Hepatocyte (in vitro differentiated cells): ENCODE measurements at regions not wholly inside any gene's neighbourhood (a gene's known extent, or its start where the extent isn't known, plus 50 kb on each side); places are given as distances from the start of the nearest gene placed in this dataset.

Experiments used
- DNase-seq: peaks from one replicate; pipeline ENCODE4 v3.0.0-alpha.2; 2016; ENCODE audit warnings: low spot score
- H2AFZ ChIP-seq: fragments of 200-600 bp; sonication (generic); 2 replicates; pipeline ENCODE4 v1.6.0; 2016; ENCODE audit warnings: antibody characterized with exemption, mild to moderate bottlenecking
- H3K27ac ChIP-seq: fragments of 200-600 bp; sonication (generic); 2 replicates; pipeline ENCODE4 v1.5.1; 2016; ENCODE audit warnings: mild to moderate bottlenecking
- H3K27me3 ChIP-seq: fragments of 200-600 bp; sonication (generic); 2 replicates; pipeline ENCODE4 v1.6.1; 2016
- H3K36me3 ChIP-seq: fragments of 200-600 bp; sonication (generic); replicated peaks from 2 replicates; pipeline ENCODE4 v1.5.1; 2016; ENCODE audit warnings: low read depth; ENCODE audit not compliant: insufficient read depth
- H3K4me1 ChIP-seq: fragments of 200-600 bp; sonication (generic); 2 replicates; pipeline ENCODE4 v1.5.1; 2016; ENCODE audit warnings: mild to moderate bottlenecking, moderate library complexity; ENCODE audit not compliant: insufficient read depth
- H3K4me2 ChIP-seq: fragments of 200-600 bp; sonication (generic); 2 replicates; pipeline ENCODE4 v1.6.0; 2016
- H3K4me3 ChIP-seq: fragments of 200-600 bp; sonication (generic); 2 replicates; pipeline ENCODE4 v1.5.1; 2016; ENCODE audit warnings: mild to moderate bottlenecking
- H3K79me2 ChIP-seq: fragments of 200-600 bp; sonication (generic); 2 replicates; pipeline ENCODE4 v1.6.0; 2017; ENCODE audit warnings: mild to moderate bottlenecking
- H3K9me2 ChIP-seq: fragments of 200-600 bp; sonication (generic); replicated peaks from 2 replicates; pipeline ENCODE4 v1.6.0; 2017; ENCODE audit warnings: mild to moderate bottlenecking; ENCODE audit not compliant: insufficient read depth
- H3K9me3 ChIP-seq: fragments of 200-600 bp; sonication (generic); 2 replicates; pipeline ENCODE4 v1.5.1; 2016; ENCODE audit warnings: low read depth, mild to moderate bottlenecking
- H4K20me1 ChIP-seq: fragments of 200-600 bp; sonication (generic); 2 replicates; pipeline ENCODE4 v1.6.0; 2016; ENCODE audit warnings: mild to moderate bottlenecking; ENCODE audit not compliant: insufficient read depth, poor library complexity, severe bottlenecking
- EZH2 ChIP-seq: fragments of 200-600 bp; sonication (generic); IDR thresholded peaks from 2 replicates; pipeline ENCODE4 v1.6.1; 2016; ENCODE audit warnings: antibody characterized with exemption, mild to moderate bottlenecking, borderline replicate concordance
- EZH2phosphoT487 ChIP-seq: fragments of 200-600 bp; sonication (generic); IDR thresholded peaks from one replicate; pipeline ENCODE4 v1.6.1; 2018; ENCODE audit warnings: antibody characterized with exemption, mild to moderate bottlenecking, low read depth, moderate library complexity; ENCODE audit not compliant: unreplicated experiment, severe bottlenecking
- WGBS: methylation state at CpG from one replicate; pipeline ENCODE4 v1.1.6; 2016; ENCODE audit warnings: low lambda C conversion rate; ENCODE audit errors: missing lambda C conversion rate; 5-methylcytosine and 5-hydroxymethylcytosine counted together
- TF ChIP-seq, protein P1 (sequence below): fragments of 200-600 bp; sonication (generic); IDR thresholded peaks from 2 replicates; pipeline ENCODE4 v1.5.1; 2016; ENCODE audit warnings: antibody characterized with exemption, mild to moderate bottlenecking; ENCODE audit not compliant: poor library complexity

DNA sequence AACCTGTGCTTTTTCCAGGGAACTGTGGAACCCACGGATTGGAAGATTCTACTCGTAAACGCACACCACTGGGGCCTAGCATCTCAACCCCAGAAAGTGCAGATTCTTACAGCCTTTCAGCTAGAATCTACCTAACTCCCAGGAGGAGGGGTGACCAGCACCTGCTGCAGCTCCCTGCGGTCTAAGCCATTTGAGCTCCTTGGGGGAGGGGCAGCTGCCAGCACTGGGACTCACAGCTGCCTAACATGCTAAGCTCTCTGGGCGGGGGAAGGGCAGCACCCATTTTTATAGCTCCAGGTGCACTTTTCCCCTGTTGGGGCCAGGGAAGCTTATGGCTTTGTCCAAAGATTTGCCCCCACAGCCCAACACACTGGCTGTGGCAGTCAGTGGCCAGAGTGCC is 595.7 kb upstream of the EPHA5 start:
- Histone ChIP-seq H3K4me1 (no peaks in the 10 kb centered on the region), H3K4me2 (no peak overlapping the region), H3K27ac (no peak overlapping the region), H3K9me2 (no peaks in the 10 kb centered on the region), H4K20me1 (no peaks in the 10 kb centered on the region), H3K9me3 (no peaks in the 10 kb centered on the region), H3K4me3 (no peak overlapping the region), H3K79me2 (no peaks in the 10 kb centered on the region), H3K36me3 (no peaks in the 10 kb centered on the region), H3K27me3 (no peaks in the 10 kb centered on the region), H2AFZ (no peak overlapping the region)
- TF ChIP-seq, protein P1, sequence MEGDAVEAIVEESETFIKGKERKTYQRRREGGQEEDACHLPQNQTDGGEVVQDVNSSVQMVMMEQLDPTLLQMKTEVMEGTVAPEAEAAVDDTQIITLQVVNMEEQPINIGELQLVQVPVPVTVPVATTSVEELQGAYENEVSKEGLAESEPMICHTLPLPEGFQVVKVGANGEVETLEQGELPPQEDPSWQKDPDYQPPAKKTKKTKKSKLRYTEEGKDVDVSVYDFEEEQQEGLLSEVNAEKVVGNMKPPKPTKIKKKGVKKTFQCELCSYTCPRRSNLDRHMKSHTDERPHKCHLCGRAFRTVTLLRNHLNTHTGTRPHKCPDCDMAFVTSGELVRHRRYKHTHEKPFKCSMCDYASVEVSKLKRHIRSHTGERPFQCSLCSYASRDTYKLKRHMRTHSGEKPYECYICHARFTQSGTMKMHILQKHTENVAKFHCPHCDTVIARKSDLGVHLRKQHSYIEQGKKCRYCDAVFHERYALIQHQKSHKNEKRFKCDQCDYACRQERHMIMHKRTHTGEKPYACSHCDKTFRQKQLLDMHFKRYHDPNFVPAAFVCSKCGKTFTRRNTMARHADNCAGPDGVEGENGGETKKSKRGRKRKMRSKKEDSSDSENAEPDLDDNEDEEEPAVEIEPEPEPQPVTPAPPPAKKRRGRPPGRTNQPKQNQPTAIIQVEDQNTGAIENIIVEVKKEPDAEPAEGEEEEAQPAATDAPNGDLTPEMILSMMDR: no peak
- TF ChIP-seq EZH2 (no peak), EZH2phosphoT487 (no peak)
- WGBS: 86% methylated on average over 5 of the region's 5 CpGs
- no peak for DNase-seq

DNA sequence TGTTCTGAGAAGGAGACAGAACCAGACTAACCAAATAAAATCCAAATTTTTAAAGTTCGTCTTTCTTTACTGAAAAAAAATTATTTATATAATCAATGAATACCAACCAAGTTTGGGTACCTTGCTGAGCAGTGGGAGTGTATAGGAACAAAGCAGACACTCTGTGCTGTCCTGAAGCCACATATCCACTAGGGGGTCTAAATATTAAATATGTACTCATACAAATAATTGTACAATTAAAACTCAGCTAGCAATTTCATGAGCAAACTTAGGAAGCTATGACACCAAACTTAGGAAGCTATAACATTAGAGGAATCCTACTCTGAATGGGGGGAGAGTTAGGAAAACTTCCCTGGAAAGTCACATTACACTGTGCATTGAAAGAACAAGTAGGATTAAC is 582.0 kb upstream of the EPHA5 start:
- no peaks in the 10 kb centered on the region for H3K9me3 ChIP-seq
- H3K4me2 ChIP-seq: no peak overlapping the region
- H2AFZ ChIP-seq: no peak overlapping the region
- WGBS: 88% methylated on average over 1 of the region's 1 CpG
- H3K27me3 ChIP-seq: no peaks in the 10 kb centered on the region
- DNase-seq: no peak
- H3K79me2 ChIP-seq: no peaks in the 10 kb centered on the region
- no peaks in the 10 kb centered on the region for H3K4me1 ChIP-seq
- no peaks in the 10 kb centered on the region for H4K20me1 ChIP-seq
- TF ChIP-seq EZH2phosphoT487 (no peak), EZH2 (no peak)
- TF ChIP-seq, protein P1: no peak
- H3K27ac ChIP-seq: no peak overlapping the region
- H3K9me2 ChIP-seq: no peaks in the 10 kb centered on the region
- H3K4me3 ChIP-seq: no peak overlapping the region
- H3K36me3 ChIP-seq: no peaks in the 10 kb centered on the region

DNA sequence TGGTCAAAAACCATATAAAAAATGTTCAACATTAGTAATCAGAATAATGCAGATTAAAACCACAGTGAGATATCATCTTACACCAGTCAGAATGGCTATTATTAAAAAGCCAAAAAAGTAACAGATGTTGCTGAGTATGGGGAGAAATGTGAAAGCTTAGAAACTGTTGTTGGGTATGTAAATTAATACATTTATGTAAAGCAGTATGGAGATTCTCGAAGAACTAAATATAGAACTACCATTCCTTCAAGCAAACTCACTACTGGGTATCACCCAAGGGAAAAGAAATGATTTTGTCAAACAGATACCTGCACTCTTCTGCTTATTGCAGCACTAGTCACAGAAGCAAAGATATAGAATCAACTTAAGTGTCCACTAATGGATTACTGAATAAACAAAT is 576.4 kb upstream of the EPHA5 start:
- Histone ChIP-seq H3K79me2 (no peaks in the 10 kb centered on the region), H3K9me2 (no peaks in the 10 kb centered on the region), H3K4me3 (no peak overlapping the region), H3K4me1 (no peaks in the 10 kb centered on the region), H3K4me2 (no peak overlapping the region), H3K36me3 (no peaks in the 10 kb centered on the region), H4K20me1 (no peaks in the 10 kb centered on the region), H2AFZ (no peak overlapping the region), H3K27me3 (no peaks in the 10 kb centered on the region), H3K27ac (no peak overlapping the region), H3K9me3 (no peaks in the 10 kb centered on the region)
- no peak for DNase-seq
- TF ChIP-seq EZH2phosphoT487 (no peak), EZH2 (no peak)
- TF ChIP-seq, protein P1: no peak
- 0% methylated on average over 1 of the region's 1 CpG for WGBS

DNA sequence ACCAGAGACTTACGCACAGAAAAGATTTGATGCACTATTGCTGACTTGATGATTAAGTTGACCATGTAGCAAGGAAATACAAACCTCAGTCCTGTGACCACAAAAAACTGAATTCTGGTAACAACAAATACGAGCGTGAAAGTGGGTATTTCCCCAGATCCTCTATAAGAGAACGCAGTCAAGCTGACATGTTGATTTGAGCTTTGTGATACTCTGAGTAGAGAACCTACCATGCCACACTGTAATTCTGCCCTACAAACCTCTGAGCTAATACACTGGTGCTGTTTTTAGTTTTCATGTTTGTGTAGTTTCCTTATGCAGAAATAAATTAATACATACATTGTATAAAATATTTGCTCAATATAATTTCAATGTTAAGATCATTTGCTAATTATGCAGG is 565.6 kb upstream of the EPHA5 start:
- Histone ChIP-seq H3K79me2 (no peaks in the 10 kb centered on the region), H3K9me3 (no peaks in the 10 kb centered on the region), H3K4me1 (no peaks in the 10 kb centered on the region), H2AFZ (no peak overlapping the region), H3K4me2 (no peak overlapping the region), H3K4me3 (no peak overlapping the region), H3K36me3 (no peaks in the 10 kb centered on the region), H3K27ac (no peak overlapping the region), H4K20me1 (no peaks in the 10 kb centered on the region), H3K9me2 (no peaks in the 10 kb centered on the region), H3K27me3 (no peaks in the 10 kb centered on the region)
- 95% methylated on average over 4 of the region's 4 CpGs for WGBS
- DNase-seq: no peak
- TF ChIP-seq EZH2 (no peak), EZH2phosphoT487 (no peak)
- TF ChIP-seq, protein P1: no peak
